Heart right ventricle (tissue), 16 donors: ENCODE measurements at regions not wholly inside any gene's neighbourhood (a gene's known extent, or its start where the extent isn't known, plus 50 kb on each side); places are given as distances from the start of the nearest gene placed in this dataset.

Experiments used
- ATAC-seq, 8 donors: fragments of 200-7000 bp; cut with Tn5 transposase; one replicate each; pipeline ENCODE4 v1.9.1; 2020; ENCODE audit warnings: mild to moderate bottlenecking in 8 of 8, moderate library complexity in 8 of 8, moderate number of reproducible peaks in 1 of 8
- DNase-seq, 2 donors: peaks; one replicate each; pipeline ENCODE4 v3.0.0-alpha.2; 2020
- H3K27ac ChIP-seq, 10 donors: fragments of 200-600 bp; sonication (generic) in 2 of 10; one replicate each; pipeline versions ENCODE4 v1.5.0 to v1.8.0; 2020 to 2022; ENCODE audit warnings: mild to moderate bottlenecking in 3 of 10
- H3K27me3 ChIP-seq, 7 donors: fragments of 200-600 bp; one replicate each; pipeline ENCODE4 v1.8.0; 2021 to 2022; ENCODE audit warnings: mild to moderate bottlenecking in 2 of 7
- H3K36me3 ChIP-seq, 9 donors: fragments of 200-600 bp; sonication (generic) in 1 of 9; one replicate each; pipeline versions ENCODE4 v1.5.0 to v1.8.0; 2020 to 2022; ENCODE audit warnings: mild to moderate bottlenecking in 2 of 9
- H3K4me1 ChIP-seq, 9 donors: fragments of 200-600 bp; sonication (generic) in 1 of 9; one replicate each; pipeline versions ENCODE4 v1.5.0 to v1.8.0; 2020 to 2022; ENCODE audit warnings: mild to moderate bottlenecking in 4 of 9
- H3K4me3 ChIP-seq, 10 donors: fragments of 200-600 bp; sonication (generic) in 2 of 10; one replicate each; pipeline versions ENCODE4 v1.5.0 to v1.8.0; 2020 to 2022; ENCODE audit warnings: mild to moderate bottlenecking in 7 of 10, moderate library complexity in 2 of 10
- H3K9me3 ChIP-seq, 11 donors: fragments of 200-600 bp in 10 of 11; sonication (generic) in 2 of 11; one replicate each; pipeline versions ENCODE4 v1.5.0 to v1.8.0; 2013 to 2022; ENCODE audit warnings: mild to moderate bottlenecking in 2 of 11, control low read depth in 1 of 11, moderate library complexity in 1 of 11
- CTCF ChIP-seq, 9 donors: fragments of 200-600 bp; sonication (generic) in 2 of 9; IDR thresholded peaks; one replicate each; pipeline versions ENCODE4 v1.5.0 to v1.8.0; 2021 to 2022; ENCODE audit warnings: antibody characterized with exemption in 9 of 9, mild to moderate bottlenecking in 5 of 9, moderate library complexity in 1 of 9
- WGBS, 2 donors: extraction: QIAGEN DNeasy Blood & Tissue Kit; methylation state at CpG; one replicate each; pipeline ENCODE4 v1.1.7; 2013; ENCODE audit warnings: inconsistent platforms in 1 of 2; 5-methylcytosine and 5-hydroxymethylcytosine counted together
- intact Hi-C, 10 donors: fragments of 100-400 bp; cut with DNase I; formaldehyde crosslinking; loops; one replicate each; pipeline versions ENCODE4 v1.11.1 to v1.14.2; 2022
- donor health status: Arrhythmogenic right ventricular cardiomyopathy.
- donor health status: ischemic (EF 13 %, LVEDD 7.1; RV severe dilation, severe dysfunction).
- donor health status: healthy with polysubstance abuse.
- donor health status: DM: no; HTN: yes; CAD: no.
- donor health status: DM: no; HTN: no; CAD: no.
- donor health status: ischemic (EF 25% LVEDD 6.9; RV normal size, moderate dysfunction).
- donor health status: ischemic (EF 25% LVEDD 5.7; RV mildly dilated, moderate dysfunction).
- donor health status: healthy.
- donor health status: DM: yes; HTN: yes; CAD: no.
- donor health status: Ischemic cardiomyopathy.
- donor health status: ischemic (EF 35%, LVEDD 5.7; RV mildly dilated, moderate dysfunction).
- donor health status: nonischemic (EF 11% LVEDD 7.7; RV severe dilation, severe dysfunction).
- donor health status: DM: yes; HTN: yes; CAD: no.
- donor health status: PGD.
- donor health status: ischemic (EF 29% LVEDD 5.4; RV normal size, mild dysfunction).
- donor health status: nonischemic (EF 23%, LVEDD 6.1; RV moderate dilation, normal function).

GRCh38 chr1:182186757-182187146, 125.2 kb upstream of the ZNF648 start:
- DNase-seq (no peak), ATAC-seq (no peak)
- 81 to 93% methylated on average over 3 of the region's 3 CpGs for WGBS, 2 donors
- intact Hi-C loops: no loop called here
- TF ChIP-seq CTCF (IDR thresholded peaks at IDR 0.05): no peak
- Histone ChIP-seq H3K36me3 (no peaks in the 10 kb centered on the region), H3K4me3 (no peak overlapping the region), H3K27me3 (peaks cover 0 to 7% (median 0%) of the 10 kb centered on the region in 7 donors), H3K27ac (no peak overlapping the region), H3K9me3 (no peaks in the 10 kb centered on the region), H3K4me1 (peaks cover 0 to 24% (median 0%) of the 10 kb centered on the region in 9 donors)

- WGBS, 2 donors: 93 to 98% methylated on average over 2 of the region's 2 CpGs
Measured at GRCh38 chr1:182185842-182186756, 124.6 kb upstream of the ZNF648 start.

GRCh38 chr1:182185136-182185535, 123.6 kb upstream of the ZNF648 start:
- intact Hi-C loops: no loop called here
- no peak for ATAC-seq
- TF ChIP-seq CTCF (IDR thresholded peaks at IDR 0.05): no peak
- WGBS, 2 donors: 73 to 86% methylated on average over 2 of the region's 2 CpGs
- Histone ChIP-seq H3K36me3 (no peaks in the 10 kb centered on the region), H3K27ac (no peak overlapping the region), H3K27me3 (peaks cover 0 to 7% (median 0%) of the 10 kb centered on the region in 7 donors), H3K9me3 (no peaks in the 10 kb centered on the region), H3K4me1 (peaks cover 0 to 20% (median 0%) of the 10 kb centered on the region in 9 donors), H3K4me3 (no peak overlapping the region)
- DNase-seq: no peak

More at GRCh38 chr1:182185842-182186756, 124.6 kb upstream of the ZNF648 start:
- Histone ChIP-seq H3K4me3 (no peak overlapping the region), H3K4me1 (peaks cover 0 to 20% (median 0%) of the 10 kb centered on the region in 9 donors), H3K36me3 (no peaks in the 10 kb centered on the region), H3K27ac (no peak overlapping the region), H3K27me3 (peaks cover 0 to 7% (median 0%) of the 10 kb centered on the region in 7 donors), H3K9me3 (no peaks in the 10 kb centered on the region)
- TF ChIP-seq CTCF (IDR thresholded peaks at IDR 0.05): no peak
- ATAC-seq (no peak), DNase-seq (no peak)
- intact Hi-C loops: no loop called here

GRCh38 chr1:182183606-182184005, 122.1 kb upstream of the ZNF648 start:
- no peak for DNase-seq
- H3K9me3 ChIP-seq: no peaks in the 10 kb centered on the region
- H3K4me1 ChIP-seq: peaks cover 0 to 20% (median 0%) of the 10 kb centered on the region in 9 donors
- no peak for ATAC-seq
- no peak overlapping the region for H3K4me3 ChIP-seq
- TF ChIP-seq CTCF (IDR thresholded peaks at IDR 0.05): no peak
- 51 to 64% methylated on average over 3 of the region's 3 CpGs for WGBS, 2 donors
- no peak overlapping the region for H3K27ac ChIP-seq
- intact Hi-C loops: no loop called here
- H3K27me3 ChIP-seq: peaks cover 0 to 7% (median 0%) of the 10 kb centered on the region in 7 donors
- H3K36me3 ChIP-seq: no peaks in the 10 kb centered on the region
